GM13977 (cell line): ENCODE measurements at regions not wholly inside any gene's neighbourhood (a gene's known extent, or its start where the extent isn't known, plus 50 kb on each side); places are given as distances from the start of the nearest gene placed in this dataset.
"Not testable (repeated sequence)": the region's sequence is repeated elsewhere in the genome, so short reads cannot be mapped to it uniquely, and the experiment has no call there.

Experiments
- DNase-seq: peaks from one replicate; pipeline ENCODE4 v3.0.0; 2012; ENCODE audit warnings: low spot score
- CTCF ChIP-seq: IDR thresholded peaks from 2 replicates; pipeline ENCODE4 v1.5.1; 2012; ENCODE audit warnings: mild to moderate bottlenecking, control low read depth; ENCODE audit not compliant: insufficient read depth; ENCODE audit errors: extremely low read depth, missing control alignments
- in situ Hi-C: fragments of 300-500 bp; cut with MboI; formaldehyde crosslinking; loops from one replicate; pipeline ENCODE4 v1.12.0; 2022; ENCODE audit warnings: low sequenced_read_pairs, low pct_unique_long_range_greater_than_20kb, mixed read lengths, inconsistent platforms; ENCODE audit not compliant: unreplicated experiment

GRCh38 chr2:163982938-163983337 is 247.1 kb upstream of the FIGN start:
- no peak for DNase-seq
- in situ Hi-C loops: no loop called here
- TF ChIP-seq CTCF: no peak

- in situ Hi-C loops: no loop called here
- no peak for TF ChIP-seq CTCF
- no peak for DNase-seq
Measured at GRCh38 chr2:163974766-163975165, 239.0 kb upstream of the FIGN start.

GRCh38 chr2:163970058-163970813 is 234.4 kb upstream of the FIGN start:
- in situ Hi-C loops: no loop called here

GRCh38 chr2:163964278-163964677 is 228.5 kb upstream of the FIGN start:
- in situ Hi-C loops, DNase-seq: not testable (repeated sequence)

More at GRCh38 chr2:163970058-163970813, 234.4 kb upstream of the FIGN start:
- DNase-seq: no peak
- TF ChIP-seq CTCF: no peak

GRCh38 chr2:163953390-163953907 is 217.6 kb upstream of the FIGN start:
- in situ Hi-C loops: no loop called here

GRCh38 chr2:163951312-163951711 is 215.5 kb upstream of the FIGN start:
- TF ChIP-seq CTCF: no peak
- in situ Hi-C loops: no loop called here
- DNase-seq: no peak

More at GRCh38 chr2:163953390-163953907, 217.6 kb upstream of the FIGN start:
- TF ChIP-seq CTCF: no peak
- no peak for DNase-seq

- DNase-seq: no peak
- in situ Hi-C loops: no loop called here
- no peak for TF ChIP-seq CTCF
Measured at GRCh38 chr2:163949693-163950092, 213.9 kb upstream of the FIGN start.
